HCT116 (cell line): ENCODE measurements at regions not wholly inside any gene's neighbourhood (a gene's known extent, or its start where the extent isn't known, plus 50 kb on each side); places are given as distances from the start of the nearest gene placed in this dataset.

Experiments
- ATAC-seq: fragments of 200-7000 bp; cut with Tn5 transposase; 2 replicates; pipeline ENCODE4 v1.9.1; 2020; ENCODE audit warnings: mild to moderate bottlenecking, moderate library complexity
- BruUV-seq: library from RNA; stranded (reverse); fragments of 400-500 nt; replicated peaks from 2 replicates; lab custom pipeline; 2021; lab: Mats Ljungman, UMichigan
- CTCF ChIA-PET: fragments of 300-600 bp; sonication (Branson Sonifier 250); formaldehyde crosslinking; loops from one replicate; lab custom pipeline; 2021; ENCODE audit warnings: antibody characterized with exemption; lab: Charles Lee
- POLR2A ChIA-PET: fragments of 300-600, 350-600 bp; sonication (Branson Sonifier 250); formaldehyde crosslinking; loops from one replicate; lab custom pipeline; 2021; ENCODE audit warnings: antibody characterized with exemption; lab: Charles Lee
- RAD21 ChIA-PET, 2 experiments: fragments of 300-600 bp; sonication (Branson Sonifier 250); formaldehyde crosslinking; loops; one replicate each; lab custom pipeline; 2023; ENCODE audit warnings: low total read pairs in 2 of 2; ENCODE audit not compliant: uncharacterized antibody in 2 of 2, unreplicated experiment in 2 of 2, low non-redundant PET in 1 of 2; lab: Charles Lee
- DNase-seq: peaks from one replicate; pipeline ENCODE4 v3.0.0-alpha.2; 2010; ENCODE audit warnings: low read depth, low spot score
- H2AFZ ChIP-seq: fragments of 200-600 bp; shearing (Covaris generic), sonication (generic); 2 replicates; pipeline ENCODE4 v1.6.1; 2017; ENCODE audit warnings: low read depth, mixed run types, mixed read lengths, antibody characterized with exemption, low read length; ENCODE audit not compliant: poor library complexity, severe bottlenecking
- H3K27ac ChIP-seq: 2 replicates; pipeline ENCODE4 v1.5.1; 2012; ENCODE audit warnings: low read depth, low read length
- H3K27me3 ChIP-seq: fragments of 200-600 bp; sonication (generic); 2 replicates; pipeline ENCODE4 v1.6.1; 2016; ENCODE audit warnings: mixed run types, low read length, mixed read lengths; ENCODE audit not compliant: insufficient read depth
- H3K36me3 ChIP-seq, 2 experiments: fragments of 200-500 bp in 1 of 2; fragments of 200-600 bp in 1 of 2; sonication (Bioruptor generic) in 1 of 2; sonication (generic) in 1 of 2; 2 replicates each; pipeline versions ENCODE4 v1.5.1 to v1.6.1; 2014 to 2016; ENCODE audit warnings: low read length in 2 of 2, inconsistent platforms in 1 of 2, mixed read lengths in 1 of 2, mixed run types in 1 of 2; ENCODE audit not compliant: insufficient read depth in 2 of 2, control insufficient read depth in 1 of 2
- H3K4me1 ChIP-seq, 2 experiments: fragments of 200-600 bp in 1 of 2; sonication (generic) in 1 of 2; 2 replicates each; pipeline versions ENCODE4 v1.5.1 to v1.6.1; 2012 to 2017; ENCODE audit warnings: low read length in 2 of 2, inconsistent platforms in 1 of 2, mild to moderate bottlenecking in 1 of 2, mixed read lengths in 1 of 2, mixed run types in 1 of 2, moderate library complexity in 1 of 2; ENCODE audit not compliant: insufficient read depth in 2 of 2, control insufficient read depth in 1 of 2
- H3K4me2 ChIP-seq: fragments of 200-600 bp; sonication (generic); 2 replicates; pipeline ENCODE4 v1.6.1; 2017; ENCODE audit warnings: mixed run types, low read length, mixed read lengths
- H3K4me3 ChIP-seq, 2 experiments: fragments of 200-600 bp in 1 of 2; sonication (generic) in 1 of 2; replicated peaks in 1 of 2; 2 replicates each; pipeline ENCODE4 v1.5.1; 2011 to 2016; ENCODE audit warnings: low read length in 2 of 2, control low read depth in 1 of 2, low read depth in 1 of 2, mild to moderate bottlenecking in 1 of 2, mixed read lengths in 1 of 2, mixed run types in 1 of 2
- H3K79me2 ChIP-seq: fragments of 200-600 bp; sonication (generic); 2 replicates; pipeline ENCODE4 v1.6.1; 2017; ENCODE audit warnings: mild to moderate bottlenecking, mixed run types, low read length, moderate library complexity, mixed read lengths; ENCODE audit not compliant: insufficient read depth
- H3K9ac ChIP-seq: fragments of 200-600 bp; sonication (generic); 2 replicates; pipeline ENCODE4 v1.6.1; 2016; ENCODE audit warnings: low read length, mixed read lengths
- H3K9me2 ChIP-seq: fragments of 200-600 bp; sonication (generic), shearing (Covaris generic); 2 replicates; pipeline ENCODE4 v1.6.1; 2017; ENCODE audit warnings: mixed run types, mild to moderate bottlenecking, moderate library complexity; ENCODE audit not compliant: insufficient read depth
- H3K9me3 ChIP-seq, 2 experiments: fragments of 200-500 bp in 1 of 2; fragments of 200-600 bp in 1 of 2; sonication (Bioruptor generic) in 1 of 2; sonication (generic) in 1 of 2; 2 replicates each; pipeline ENCODE4 v1.6.1; 2014 to 2017; ENCODE audit warnings: low read length in 2 of 2, mixed read lengths in 2 of 2, inconsistent platforms in 1 of 2, low read depth in 1 of 2, mild to moderate bottlenecking in 1 of 2, mixed run types in 1 of 2, moderate library complexity in 1 of 2; ENCODE audit not compliant: control insufficient read depth in 1 of 2, insufficient read depth in 1 of 2
- H4K20me1 ChIP-seq: fragments of 200-600 bp; sonication (generic), shearing (Covaris generic); 2 replicates; pipeline ENCODE4 v1.6.1; 2017; ENCODE audit warnings: mixed run types, mild to moderate bottlenecking, moderate library complexity; ENCODE audit not compliant: insufficient read depth
- CBX3 ChIP-seq: IDR thresholded peaks from 2 replicates; pipeline ENCODE4 v1.6.1; 2012; ENCODE audit warnings: low read depth
- CEBPB ChIP-seq: IDR thresholded peaks from 2 replicates; pipeline ENCODE4 v1.6.1; 2012; ENCODE audit warnings: low read depth
- ELF1 ChIP-seq: IDR thresholded peaks from 2 replicates; pipeline ENCODE4 v1.6.1; 2012; ENCODE audit warnings: low read depth, borderline replicate concordance
- EZH2phosphoT487 ChIP-seq: fragments of 200-600 bp; IDR thresholded peaks from 2 replicates; pipeline ENCODE4 v1.6.1; 2018; ENCODE audit warnings: antibody characterized with exemption, borderline replicate concordance
- FOSL1 ChIP-seq: IDR thresholded peaks from 2 replicates; pipeline ENCODE4 v1.6.1; 2012; ENCODE audit warnings: low read depth
- JUND ChIP-seq: IDR thresholded peaks from 2 replicates; pipeline ENCODE4 v1.6.1; 2012
- POLR2A ChIP-seq: IDR thresholded peaks from 2 replicates; pipeline ENCODE4 v1.7.0; 2011; ENCODE audit warnings: borderline replicate concordance; ENCODE audit not compliant: insufficient read depth, insufficient read length; ENCODE audit errors: extremely low read depth
- POLR2AphosphoS5 ChIP-seq: IDR thresholded peaks from 2 replicates; pipeline ENCODE4 v1.6.1; 2011; ENCODE audit warnings: mild to moderate bottlenecking, low read depth, low read length, moderate library complexity
- RAD21 ChIP-seq: IDR thresholded peaks from 2 replicates; pipeline ENCODE4 v1.6.1; 2012; ENCODE audit warnings: low read depth, mild to moderate bottlenecking
- TCF7L2 ChIP-seq: IDR thresholded peaks from 2 replicates; pipeline ENCODE4 v1.7.0; 2011; ENCODE audit warnings: borderline replicate concordance, inconsistent platforms; ENCODE audit not compliant: insufficient read depth, insufficient read length; ENCODE audit errors: extremely low read depth
- ZNF274 ChIP-seq: fragments of 200-500 bp; sonication (Bioruptor generic); IDR thresholded peaks from 2 replicates; pipeline ENCODE4 v1.6.1; 2014; ENCODE audit warnings: mild to moderate bottlenecking, low read depth, low read length, inconsistent platforms
- intact Hi-C: fragments of 100-400 bp; cut with micrococcal nuclease; formaldehyde crosslinking; loops from 2 replicates; pipeline ENCODE4 v1.10.0; 2022
- TF ChIP-seq, protein P1 (sequence below): IDR thresholded peaks from 2 replicates; pipeline ENCODE4 v1.6.1; 2012
- TF ChIP-seq, protein P2 (sequence below), 3 experiments: fragments of 200-600 bp in 1 of 3; sonication (generic) in 1 of 3; IDR thresholded peaks in 2 of 3; conservative IDR thresholded peaks in 1 of 3; 2 replicates each; pipeline ENCODE4 v1.5.1; 2012 to 2017; ENCODE audit warnings: low read depth in 2 of 3, low read length in 2 of 3, antibody characterized with exemption in 1 of 3, borderline replicate concordance in 1 of 3, control low read depth in 1 of 3, mild to moderate bottlenecking in 1 of 3, mixed read lengths in 1 of 3, mixed run types in 1 of 3, moderate library complexity in 1 of 3; ENCODE audit not compliant: insufficient read depth in 1 of 3
- TF ChIP-seq, protein P3 (sequence below): IDR thresholded peaks from 2 replicates; pipeline ENCODE4 v1.6.1; 2011; ENCODE audit warnings: mild to moderate bottlenecking, low read length, moderate library complexity; ENCODE audit not compliant: insufficient replicate concordance; ENCODE audit errors: extremely low read depth

DNA sequence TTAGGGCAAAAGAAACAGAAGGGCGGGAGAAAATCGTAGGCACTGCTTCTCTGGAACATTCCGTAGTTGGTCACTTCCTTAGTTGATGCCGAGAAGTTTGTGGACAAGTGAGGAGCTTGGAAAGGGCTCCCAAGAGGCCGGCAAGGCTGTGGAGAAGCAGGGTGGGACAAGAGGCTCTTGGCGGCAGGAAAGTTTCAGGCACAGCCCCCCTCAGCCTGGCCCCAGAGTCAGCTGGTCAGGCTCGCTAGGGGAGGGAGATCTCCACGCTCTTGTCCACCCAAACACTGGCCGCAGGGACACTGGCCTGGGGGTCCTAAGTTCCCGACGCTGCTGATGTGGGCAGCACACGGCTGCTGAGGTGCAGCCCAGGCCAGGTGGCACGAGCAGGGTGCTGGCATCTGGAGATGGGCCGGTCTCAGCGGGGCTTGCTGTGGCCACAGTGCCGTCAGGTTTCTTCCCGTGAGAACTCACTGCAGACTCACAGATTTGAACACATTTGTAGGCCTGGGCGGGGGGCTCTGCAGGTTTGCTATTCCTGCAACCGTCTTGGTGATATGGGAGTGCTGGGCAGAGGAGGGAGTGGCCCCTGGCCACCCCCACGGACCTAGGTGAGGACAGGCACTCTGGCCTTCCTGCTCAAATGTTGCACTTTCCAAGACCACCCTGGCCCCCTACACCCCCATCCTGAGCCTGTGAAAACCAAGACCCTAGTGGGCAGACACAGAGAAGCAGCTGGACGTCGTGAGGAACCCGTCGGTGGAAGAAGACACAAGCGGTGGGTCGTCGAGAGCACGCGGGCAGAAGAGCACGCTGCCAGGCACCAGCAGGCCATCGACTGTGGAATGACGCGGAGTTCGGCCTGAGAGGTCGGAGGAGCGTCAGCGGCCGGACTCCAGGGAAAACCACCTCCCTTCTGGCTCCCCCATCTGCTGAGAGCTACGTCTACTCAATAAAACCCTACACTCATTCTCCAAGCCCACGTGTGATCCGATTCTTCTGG, 160.1 kb downstream of the ERMARD start:
- no peak overlapping the region for H3K4me3 ChIP-seq
- intact Hi-C loops = no loop called here
- H3K4me2 ChIP-seq = no peak overlapping the region
- TF ChIP-seq RAD21 (no peak), ZNF274 (no peak), POLR2A (no peak), JUND (no peak), CBX3 (no peak), CEBPB (no peak), EZH2phosphoT487 (no peak), POLR2AphosphoS5 (no peak), FOSL1 (no peak), TCF7L2 (no peak), ELF1 (no peak)
- TF ChIP-seq, protein P1, sequence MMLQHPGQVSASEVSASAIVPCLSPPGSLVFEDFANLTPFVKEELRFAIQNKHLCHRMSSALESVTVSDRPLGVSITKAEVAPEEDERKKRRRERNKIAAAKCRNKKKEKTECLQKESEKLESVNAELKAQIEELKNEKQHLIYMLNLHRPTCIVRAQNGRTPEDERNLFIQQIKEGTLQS = no peak
- TF ChIP-seq, protein P2, sequence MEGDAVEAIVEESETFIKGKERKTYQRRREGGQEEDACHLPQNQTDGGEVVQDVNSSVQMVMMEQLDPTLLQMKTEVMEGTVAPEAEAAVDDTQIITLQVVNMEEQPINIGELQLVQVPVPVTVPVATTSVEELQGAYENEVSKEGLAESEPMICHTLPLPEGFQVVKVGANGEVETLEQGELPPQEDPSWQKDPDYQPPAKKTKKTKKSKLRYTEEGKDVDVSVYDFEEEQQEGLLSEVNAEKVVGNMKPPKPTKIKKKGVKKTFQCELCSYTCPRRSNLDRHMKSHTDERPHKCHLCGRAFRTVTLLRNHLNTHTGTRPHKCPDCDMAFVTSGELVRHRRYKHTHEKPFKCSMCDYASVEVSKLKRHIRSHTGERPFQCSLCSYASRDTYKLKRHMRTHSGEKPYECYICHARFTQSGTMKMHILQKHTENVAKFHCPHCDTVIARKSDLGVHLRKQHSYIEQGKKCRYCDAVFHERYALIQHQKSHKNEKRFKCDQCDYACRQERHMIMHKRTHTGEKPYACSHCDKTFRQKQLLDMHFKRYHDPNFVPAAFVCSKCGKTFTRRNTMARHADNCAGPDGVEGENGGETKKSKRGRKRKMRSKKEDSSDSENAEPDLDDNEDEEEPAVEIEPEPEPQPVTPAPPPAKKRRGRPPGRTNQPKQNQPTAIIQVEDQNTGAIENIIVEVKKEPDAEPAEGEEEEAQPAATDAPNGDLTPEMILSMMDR (IDR thresholded peaks at IDR 0.05 in 2 of 3, conservative IDR thresholded peaks at IDR 0.05 in 1 of 3; ENCODE audit: borderline replicate concordance in 1 of 3, insufficient read depth in 1 of 3, low read depth in 2 of 3, low read length in 2 of 3) = no peak
- TF ChIP-seq, protein P3, sequence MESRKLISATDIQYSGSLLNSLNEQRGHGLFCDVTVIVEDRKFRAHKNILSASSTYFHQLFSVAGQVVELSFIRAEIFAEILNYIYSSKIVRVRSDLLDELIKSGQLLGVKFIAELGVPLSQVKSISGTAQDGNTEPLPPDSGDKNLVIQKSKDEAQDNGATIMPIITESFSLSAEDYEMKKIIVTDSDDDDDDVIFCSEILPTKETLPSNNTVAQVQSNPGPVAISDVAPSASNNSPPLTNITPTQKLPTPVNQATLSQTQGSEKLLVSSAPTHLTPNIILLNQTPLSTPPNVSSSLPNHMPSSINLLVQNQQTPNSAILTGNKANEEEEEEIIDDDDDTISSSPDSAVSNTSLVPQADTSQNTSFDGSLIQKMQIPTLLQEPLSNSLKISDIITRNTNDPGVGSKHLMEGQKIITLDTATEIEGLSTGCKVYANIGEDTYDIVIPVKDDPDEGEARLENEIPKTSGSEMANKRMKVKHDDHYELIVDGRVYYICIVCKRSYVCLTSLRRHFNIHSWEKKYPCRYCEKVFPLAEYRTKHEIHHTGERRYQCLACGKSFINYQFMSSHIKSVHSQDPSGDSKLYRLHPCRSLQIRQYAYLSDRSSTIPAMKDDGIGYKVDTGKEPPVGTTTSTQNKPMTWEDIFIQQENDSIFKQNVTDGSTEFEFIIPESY = no peak
- no peak for ATAC-seq
- H3K9me3 ChIP-seq = no peaks in the 10 kb centered on the region
- ChIA-PET POLR2A (no interaction called here), CTCF (no interaction called here), RAD21 (no interaction called here)
- no peaks in the 10 kb centered on the region for H3K27me3 ChIP-seq
- no peaks in the 10 kb centered on the region for H3K4me1 ChIP-seq
- H3K27ac ChIP-seq = no peak overlapping the region
- no peaks in the 10 kb centered on the region for H3K9me2 ChIP-seq
- H2AFZ ChIP-seq = no peak overlapping the region
- no peaks in the 10 kb centered on the region for H3K79me2 ChIP-seq
- H4K20me1 ChIP-seq = no peaks in the 10 kb centered on the region
- DNase-seq = no peak
- BruUV-seq = no TSS peak
- no peaks in the 10 kb centered on the region for H3K36me3 ChIP-seq
- no peak overlapping the region for H3K9ac ChIP-seq
